GM10248 (cell line): ENCODE measurements at regions not wholly inside any gene's neighbourhood (a gene's known extent, or its start where the extent isn't known, plus 50 kb on each side); places are given as distances from the start of the nearest gene placed in this dataset.

Experiments used
- CTCF ChIA-PET: fragments of 300-600 bp; sonication (Branson Sonifier 250); formaldehyde crosslinking; extraction: SDS; loops from one replicate; lab custom pipeline; 2021; ENCODE audit warnings: antibody characterized with exemption; lab: Yijun Ruan, JAX
- POLR2A ChIA-PET: fragments of 350-650 bp; sonication (Branson Sonifier 250); formaldehyde crosslinking; extraction: SDS; loops from one replicate; lab custom pipeline; 2020; ENCODE audit warnings: antibody characterized with exemption; lab: Yijun Ruan, JAX
- DNase-seq: peaks from one replicate; pipeline ENCODE4 v3.0.0; 2012; ENCODE audit errors: extremely low spot score
- TF ChIP-seq, protein P1 (sequence below): IDR thresholded peaks from 2 replicates; pipeline ENCODE4 v1.5.1; 2012; ENCODE audit warnings: mild to moderate bottlenecking, low read depth; ENCODE audit errors: extremely low read depth, missing control alignments, control extremely low read depth

GRCh38 chr18:7322817-7323485 lies 92.1 kb downstream of the LRRC30 start:
- no peak for DNase-seq
- ChIA-PET CTCF (interaction anchor here (1.5 kb wide), 1 partner anchor 14 kb away, joined by 3 read pairs; no protein-coding TSS in a partner anchor), POLR2A (no interaction called here)
- TF ChIP-seq, protein P1, sequence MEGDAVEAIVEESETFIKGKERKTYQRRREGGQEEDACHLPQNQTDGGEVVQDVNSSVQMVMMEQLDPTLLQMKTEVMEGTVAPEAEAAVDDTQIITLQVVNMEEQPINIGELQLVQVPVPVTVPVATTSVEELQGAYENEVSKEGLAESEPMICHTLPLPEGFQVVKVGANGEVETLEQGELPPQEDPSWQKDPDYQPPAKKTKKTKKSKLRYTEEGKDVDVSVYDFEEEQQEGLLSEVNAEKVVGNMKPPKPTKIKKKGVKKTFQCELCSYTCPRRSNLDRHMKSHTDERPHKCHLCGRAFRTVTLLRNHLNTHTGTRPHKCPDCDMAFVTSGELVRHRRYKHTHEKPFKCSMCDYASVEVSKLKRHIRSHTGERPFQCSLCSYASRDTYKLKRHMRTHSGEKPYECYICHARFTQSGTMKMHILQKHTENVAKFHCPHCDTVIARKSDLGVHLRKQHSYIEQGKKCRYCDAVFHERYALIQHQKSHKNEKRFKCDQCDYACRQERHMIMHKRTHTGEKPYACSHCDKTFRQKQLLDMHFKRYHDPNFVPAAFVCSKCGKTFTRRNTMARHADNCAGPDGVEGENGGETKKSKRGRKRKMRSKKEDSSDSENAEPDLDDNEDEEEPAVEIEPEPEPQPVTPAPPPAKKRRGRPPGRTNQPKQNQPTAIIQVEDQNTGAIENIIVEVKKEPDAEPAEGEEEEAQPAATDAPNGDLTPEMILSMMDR, result no peak

DNA sequence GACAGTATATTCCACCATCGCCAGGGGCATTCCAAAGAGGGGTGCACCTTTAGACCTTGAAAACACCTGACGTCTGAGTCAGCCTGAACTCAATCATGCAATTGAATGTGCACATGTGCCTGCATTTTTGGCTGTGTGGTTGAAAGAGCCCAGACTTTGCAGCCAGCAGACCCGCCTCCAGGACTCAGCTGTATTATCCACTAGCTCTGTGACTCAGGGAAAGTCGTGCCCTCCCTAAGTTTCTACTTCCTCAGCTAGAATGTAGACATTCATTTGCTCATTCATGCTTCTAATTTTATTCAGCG lies 94.2 kb downstream of the LRRC30 start:
- ChIA-PET POLR2A (no interaction called here), CTCF (no interaction called here)
- no peak for DNase-seq
- TF ChIP-seq, protein P1, result no peak

- ChIA-PET POLR2A (no interaction called here), CTCF (no interaction called here)
- no peak for DNase-seq
- TF ChIP-seq, protein P1, result no peak
These were observed 98.1 kb downstream of the LRRC30 start for GRCh38 chr18:7329016-7329415.

- ChIA-PET POLR2A (no interaction called here), CTCF (no interaction called here)
- no peak for DNase-seq
- TF ChIP-seq, protein P1, result no peak
These were observed 101.6 kb downstream of the LRRC30 start for GRCh38 chr18:7332452-7332851.

DNA sequence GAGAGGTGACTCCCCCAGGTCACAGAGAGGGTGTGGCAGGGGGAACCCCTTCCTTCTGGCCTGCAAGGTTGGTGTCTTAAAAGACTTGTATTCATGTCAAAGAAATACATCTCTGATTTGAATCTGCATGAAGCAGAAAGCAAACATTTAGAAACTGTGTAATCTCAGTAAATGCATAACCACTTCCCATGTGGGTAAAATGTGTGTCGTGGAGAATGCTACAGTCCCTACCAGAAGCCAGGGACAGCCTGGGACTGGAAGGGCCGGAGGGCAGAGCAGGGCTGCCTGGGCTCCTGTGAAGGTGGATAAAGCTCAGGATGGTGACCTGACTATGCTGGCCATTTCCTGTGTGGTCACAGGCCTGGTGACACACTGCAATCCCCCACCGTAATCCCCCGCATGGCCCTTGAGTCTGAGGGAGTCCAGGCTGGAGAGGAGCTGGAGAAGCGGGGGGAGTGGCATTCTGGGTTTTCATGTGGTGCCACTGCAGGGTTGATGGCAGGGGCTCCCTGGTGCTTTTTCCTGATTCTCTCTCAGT lies 102.2 kb downstream of the LRRC30 start:
- TF ChIP-seq, protein P1, result no peak
- CTCF ChIA-PET, result no interaction called here
- POLR2A ChIA-PET, result no interaction called here
- DNase-seq, result no peak

- POLR2A ChIA-PET, result no interaction called here
- CTCF ChIA-PET, result no interaction called here
- no peak for DNase-seq
- TF ChIP-seq, protein P1, result no peak
These were observed 104.2 kb downstream of the LRRC30 start for GRCh38 chr18:7334973-7335568.
